ENCODE measurements at regions not wholly inside any gene's neighbourhood (a gene's known extent, or its start where the extent isn't known, plus 50 kb on each side); places are given as distances from the start of the nearest gene placed in this dataset.

DNA sequence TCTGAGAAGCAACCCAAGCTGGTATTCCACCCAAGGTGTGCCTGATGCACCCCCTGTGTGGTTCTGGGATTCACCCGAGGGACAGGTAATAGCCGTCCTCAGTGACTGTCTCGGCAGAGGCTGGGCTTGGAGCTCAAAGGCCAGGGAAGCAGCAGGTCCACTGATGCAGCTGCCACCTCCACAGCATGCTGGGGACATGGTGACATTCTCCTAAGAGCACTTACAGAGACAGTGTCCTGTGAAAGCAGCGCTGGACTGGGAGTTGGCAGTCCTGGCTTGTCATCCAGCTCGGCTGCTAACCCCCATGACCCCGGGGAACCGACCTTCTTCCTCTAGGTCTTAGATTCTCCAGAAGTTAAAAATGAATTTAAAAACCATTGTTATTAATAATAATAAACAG is 72.8 kb downstream of the RPUSD4 start:
- no peak for ATAC-seq
- DNase-seq: no peak
- no peak overlapping the region for H3K4me3 ChIP-seq
- peaks cover 28 to 30% of the 10 kb centered on the region in 2 donors for H3K4me1 ChIP-seq
- TF ChIP-seq, protein P1, sequence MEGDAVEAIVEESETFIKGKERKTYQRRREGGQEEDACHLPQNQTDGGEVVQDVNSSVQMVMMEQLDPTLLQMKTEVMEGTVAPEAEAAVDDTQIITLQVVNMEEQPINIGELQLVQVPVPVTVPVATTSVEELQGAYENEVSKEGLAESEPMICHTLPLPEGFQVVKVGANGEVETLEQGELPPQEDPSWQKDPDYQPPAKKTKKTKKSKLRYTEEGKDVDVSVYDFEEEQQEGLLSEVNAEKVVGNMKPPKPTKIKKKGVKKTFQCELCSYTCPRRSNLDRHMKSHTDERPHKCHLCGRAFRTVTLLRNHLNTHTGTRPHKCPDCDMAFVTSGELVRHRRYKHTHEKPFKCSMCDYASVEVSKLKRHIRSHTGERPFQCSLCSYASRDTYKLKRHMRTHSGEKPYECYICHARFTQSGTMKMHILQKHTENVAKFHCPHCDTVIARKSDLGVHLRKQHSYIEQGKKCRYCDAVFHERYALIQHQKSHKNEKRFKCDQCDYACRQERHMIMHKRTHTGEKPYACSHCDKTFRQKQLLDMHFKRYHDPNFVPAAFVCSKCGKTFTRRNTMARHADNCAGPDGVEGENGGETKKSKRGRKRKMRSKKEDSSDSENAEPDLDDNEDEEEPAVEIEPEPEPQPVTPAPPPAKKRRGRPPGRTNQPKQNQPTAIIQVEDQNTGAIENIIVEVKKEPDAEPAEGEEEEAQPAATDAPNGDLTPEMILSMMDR (IDR thresholded peaks at IDR 0.05): no peak
- intact Hi-C loops (cut with DNase I): no loop called here
- no peak overlapping the region for H3K27ac ChIP-seq
- no peaks in the 10 kb centered on the region for H3K9me3 ChIP-seq
- H3K27me3 ChIP-seq: peaks cover 0 to 6% of the 10 kb centered on the region in 2 donors
- no peaks in the 10 kb centered on the region for H3K36me3 ChIP-seq

DNA sequence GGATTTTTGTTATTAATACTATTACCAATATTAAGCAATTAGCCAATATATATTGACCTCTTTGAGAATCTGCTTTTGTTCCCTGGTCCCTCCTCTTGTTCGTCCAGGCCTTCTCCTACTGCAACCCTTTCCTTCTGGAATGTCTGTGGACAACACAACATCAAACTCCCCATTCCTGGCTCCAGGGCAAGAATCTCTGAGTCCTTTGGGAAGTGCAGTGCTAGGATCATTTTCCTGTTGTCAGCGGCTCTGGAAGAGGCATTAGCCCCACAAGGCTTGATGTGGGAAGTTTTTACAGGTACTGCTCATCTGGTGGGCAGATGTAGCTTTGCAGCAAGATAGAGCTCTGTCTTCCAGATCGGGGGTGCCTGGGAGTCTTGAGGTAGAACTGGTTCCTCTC is 74.3 kb downstream of the RPUSD4 start:
- Histone ChIP-seq H3K27me3 (peaks cover 0 to 6% of the 10 kb centered on the region in 2 donors), H3K36me3 (no peaks in the 10 kb centered on the region), H3K4me1 (peaks cover 28 to 30% of the 10 kb centered on the region in 2 donors), H3K9me3 (no peaks in the 10 kb centered on the region), H3K27ac (no peak overlapping the region), H3K4me3 (no peak overlapping the region)
- DNase-seq: no peak
- no peak for ATAC-seq
- intact Hi-C loops (cut with DNase I): no loop called here
- TF ChIP-seq, protein P1 (IDR thresholded peaks at IDR 0.05): no peak

DNA sequence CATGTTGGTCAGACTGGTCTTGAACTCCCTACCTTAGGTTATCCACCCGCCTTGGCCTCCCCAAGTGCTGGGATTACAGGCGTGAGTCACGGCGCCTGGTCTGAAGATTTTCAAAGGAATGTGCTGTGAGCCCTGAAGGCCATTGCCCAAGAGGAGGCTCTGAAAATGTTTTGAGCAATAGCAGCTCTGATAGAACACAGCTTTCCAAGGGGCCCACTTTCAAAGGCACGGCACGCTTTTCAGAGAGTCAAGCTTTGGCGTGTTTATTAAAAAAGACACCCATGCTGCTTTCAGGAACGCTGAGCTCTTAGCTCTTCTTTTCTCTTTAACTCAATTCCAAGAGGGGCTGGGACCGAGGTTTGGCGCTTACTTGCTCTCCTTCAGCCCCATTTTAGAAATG is 73.8 kb upstream of the CDON start:
- DNase-seq: peak in 1 of 4 donors; percentile 88
- Histone ChIP-seq H3K27me3 (peaks cover 0 to 6% of the 10 kb centered on the region in 2 donors), H3K27ac (peak overlapping the region in 1 of 2 donors; percentile 8), H3K4me1 (peaks cover 27 to 30% of the 10 kb centered on the region in 2 donors), H3K9me3 (no peaks in the 10 kb centered on the region), H3K36me3 (no peaks in the 10 kb centered on the region), H3K4me3 (no peak overlapping the region)
- TF ChIP-seq, protein P1 (IDR thresholded peaks at IDR 0.05): no peak
- ATAC-seq: peak; percentile 10
- intact Hi-C loops (cut with DNase I): no loop called here

GRCh38 chr11:126135235-126136176 is 72.8 kb upstream of the CDON start:
- DNase-seq (no peak), ATAC-seq (peak; percentile 23)
- no peak overlapping the region for H3K4me3 ChIP-seq
- H3K4me1 ChIP-seq: peaks cover 17 to 20% of the 10 kb centered on the region in 2 donors
- no peak overlapping the region for H3K27ac ChIP-seq
- TF ChIP-seq, protein P1 (IDR thresholded peaks at IDR 0.05): no peak
- H3K36me3 ChIP-seq: no peaks in the 10 kb centered on the region
- no peaks in the 10 kb centered on the region for H3K9me3 ChIP-seq
- peaks cover 0 to 6% of the 10 kb centered on the region in 2 donors for H3K27me3 ChIP-seq
- intact Hi-C loops (cut with DNase I): no loop called here

DNA sequence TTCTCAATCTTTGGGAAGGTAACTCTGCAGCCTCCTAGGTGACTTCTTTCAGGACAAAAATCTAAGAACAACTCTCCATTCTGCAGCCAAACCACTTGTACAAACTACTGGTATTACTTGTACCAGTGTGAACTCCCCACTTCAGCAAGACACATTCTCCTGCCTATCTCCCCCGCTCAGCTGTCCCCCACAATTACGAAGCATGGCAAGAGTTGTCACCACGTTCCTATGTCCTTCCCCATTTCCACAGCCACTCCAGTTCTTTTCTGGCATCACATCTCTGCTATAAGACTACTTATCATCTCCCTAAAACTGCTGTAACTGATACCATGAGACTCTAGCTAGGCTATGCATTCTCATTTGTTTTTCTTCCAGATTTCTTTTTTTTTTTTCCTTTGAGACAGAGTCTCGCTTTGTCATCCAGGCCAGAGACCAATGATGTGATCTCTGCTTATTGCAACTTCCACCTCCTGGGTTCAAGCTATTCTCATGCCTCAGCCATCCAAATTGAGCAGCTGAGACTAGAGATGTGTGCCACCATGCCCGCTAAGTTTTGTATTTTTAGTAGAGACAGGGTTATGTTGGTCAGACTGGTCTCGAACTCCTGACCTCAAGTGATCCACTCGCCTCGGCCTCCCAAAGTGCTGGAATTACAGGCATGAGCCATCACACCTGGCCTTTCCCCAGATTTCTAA is 71.9 kb upstream of the CDON start:
- Histone ChIP-seq H3K4me1 (peaks cover 8 to 16% of the 10 kb centered on the region in 2 donors), H3K27me3 (peaks cover 0 to 6% of the 10 kb centered on the region in 2 donors), H3K9me3 (no peaks in the 10 kb centered on the region), H3K4me3 (no peak overlapping the region), H3K27ac (no peak overlapping the region), H3K36me3 (no peaks in the 10 kb centered on the region)
- intact Hi-C loops (cut with DNase I): no loop called here
- DNase-seq (no peak), ATAC-seq (no peak)
- TF ChIP-seq, protein P1 (IDR thresholded peaks at IDR 0.05): no peak

Measured in left lung (tissue), 4 donors.